ENCODE measurements at regions not wholly inside any gene's neighbourhood (a gene's known extent, or its start where the extent isn't known, plus 50 kb on each side); places are given as distances from the start of the nearest gene placed in this dataset.
"Not testable (repeated sequence)": the region's sequence is repeated elsewhere in the genome, so short reads cannot be mapped to it uniquely, and the experiment has no call there.

- DNase-seq (ENCODE audit: extremely low spot score); CTCF ChIA-PET; POLR2A ChIA-PET: not testable (repeated sequence)
Observed at GRCh38 chr1:143803927-143804411, 167.8 kb downstream of the FAM72C start.

GRCh38 chr1:143803095-143803494 lies 168.7 kb downstream of the FAM72C start:
- POLR2A ChIA-PET; DNase-seq (ENCODE audit: extremely low spot score); CTCF ChIA-PET: not testable (repeated sequence)

GRCh38 chr1:143799568-143800187 lies 172.1 kb downstream of the FAM72C start:
- POLR2A ChIA-PET; CTCF ChIA-PET; DNase-seq (ENCODE audit: extremely low spot score): not testable (repeated sequence)

GRCh38 chr1:143796369-143796768 lies 175.4 kb downstream of the FAM72C start:
- CTCF ChIA-PET; POLR2A ChIA-PET; DNase-seq (ENCODE audit: extremely low spot score): not testable (repeated sequence)

- POLR2A ChIA-PET; DNase-seq (ENCODE audit: extremely low spot score); CTCF ChIA-PET: not testable (repeated sequence)
Observed at GRCh38 chr1:143792047-143792937, 179.5 kb downstream of the FAM72C start.

- POLR2A ChIA-PET; DNase-seq (ENCODE audit: extremely low spot score); CTCF ChIA-PET: not testable (repeated sequence)
Observed at GRCh38 chr1:143786381-143786780, 185.4 kb downstream of the FAM72C start.

GRCh38 chr1:143785883-143786282 lies 185.9 kb downstream of the FAM72C start:
- POLR2A ChIA-PET; CTCF ChIA-PET; DNase-seq (ENCODE audit: extremely low spot score): not testable (repeated sequence)

GRCh38 chr1:143784239-143784882 lies 187.4 kb downstream of the FAM72C start:
- POLR2A ChIA-PET; CTCF ChIA-PET; DNase-seq (ENCODE audit: extremely low spot score): not testable (repeated sequence)

GRCh38 chr1:143778178-143778577 lies 193.6 kb downstream of the FAM72C start:
- POLR2A ChIA-PET; CTCF ChIA-PET; DNase-seq (ENCODE audit: extremely low spot score): not testable (repeated sequence)

- CTCF ChIA-PET; DNase-seq (ENCODE audit: extremely low spot score); POLR2A ChIA-PET: not testable (repeated sequence)
Observed at GRCh38 chr1:143764831-143765230, 207.0 kb downstream of the FAM72C start.

- CTCF ChIA-PET; DNase-seq (ENCODE audit: extremely low spot score); POLR2A ChIA-PET: not testable (repeated sequence)
Observed at GRCh38 chr1:143760366-143760765, 211.4 kb downstream of the FAM72C start.

GRCh38 chr1:143755961-143756360 lies 215.8 kb downstream of the FAM72C start:
- POLR2A ChIA-PET; DNase-seq (ENCODE audit: extremely low spot score); CTCF ChIA-PET: not testable (repeated sequence)

GRCh38 chr1:143748906-143749305 lies 222.9 kb downstream of the FAM72C start:
- no peak for TF ChIP-seq CTCF (IDR thresholded peaks at IDR 0.05; ENCODE audit: control extremely low read depth, extremely low read depth, low read depth, missing control alignments)
- DNase-seq (ENCODE audit: extremely low spot score) = no peak
- POLR2A ChIA-PET = no interaction called here
- CTCF ChIA-PET = no interaction called here

Data from GM10248 (cell line).